Erythroblast (primary cell): ENCODE measurements at regions not wholly inside any gene's neighbourhood (a gene's known extent, or its start where the extent isn't known, plus 50 kb on each side); places are given as distances from the start of the nearest gene placed in this dataset.

Experiments
- GATA1 ChIP-seq: IDR thresholded peaks from 2 replicates; pipeline ENCODE4 v1.6.1; 2011; ENCODE audit warnings: low read depth, mild to moderate bottlenecking, control low read depth, low read length, moderate library complexity
- POLR2A ChIP-seq: IDR thresholded peaks from 2 replicates; pipeline ENCODE4 v1.6.1; 2011; ENCODE audit warnings: mild to moderate bottlenecking, low read length

DNA sequence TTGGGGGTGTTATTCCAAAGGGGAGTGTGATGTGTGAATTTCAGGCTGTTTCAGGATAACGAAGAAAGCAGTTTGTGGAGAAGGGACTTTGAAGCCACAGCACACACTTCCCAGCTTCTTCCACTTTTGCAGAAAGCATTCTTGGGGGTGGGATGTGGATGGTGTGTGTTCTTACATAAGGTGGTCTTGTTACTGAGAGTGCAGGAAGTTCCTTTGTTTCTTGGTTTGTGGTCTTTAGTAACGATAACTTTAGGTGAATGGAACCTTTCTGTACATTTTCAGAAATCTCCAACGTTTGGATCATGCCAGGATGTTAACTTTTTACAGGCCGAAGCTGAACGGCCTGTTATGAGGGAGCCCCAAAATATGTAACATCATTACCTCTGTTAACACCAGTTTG lies 251.8 kb downstream of the KCNRG start:
- TF ChIP-seq POLR2A, result no peak
- no peak for TF ChIP-seq GATA1
